Activated CD4-positive, alpha-beta T cell treated with anti-CD3 and anti-CD28 coated beads, Interleukin-10, Interleukin-2, amounts not matched to agents 100 ng/mL and 50 ng/mL, durations not matched to agents 16 hours and 8 hours (primary cell): ENCODE measurements at regions not wholly inside any gene's neighbourhood (a gene's known extent, or its start where the extent isn't known, plus 50 kb on each side); places are given as distances from the start of the nearest gene placed in this dataset.
"Not testable (repeated sequence)": the region's sequence is repeated elsewhere in the genome, so short reads cannot be mapped to it uniquely, and the experiment has no call there.

Experiments
- DNase-seq: peaks from one replicate; pipeline ENCODE4 v3.0.0-alpha.2; 2020

GRCh38 chr3:124650798-124651197, 79.5 kb upstream of the UMPS start:
- peak; percentile 8 for DNase-seq

GRCh38 chr3:124651416-124651815, 78.8 kb upstream of the UMPS start:
- not testable (repeated sequence) for DNase-seq

GRCh38 chr3:124652009-124652408, 78.2 kb upstream of the UMPS start:
- no peak for DNase-seq

- DNase-seq = no peak
Observed at GRCh38 chr3:124653071-124653796, 77.0 kb upstream of the UMPS start.

GRCh38 chr3:124653797-124654469, 76.3 kb upstream of the UMPS start:
- no peak for DNase-seq

- DNase-seq = no peak
Observed at GRCh38 chr3:124654470-124654845, 75.8 kb upstream of the UMPS start.

- no peak for DNase-seq
Observed at GRCh38 chr3:124656531-124656930, 73.7 kb upstream of the UMPS start.

- DNase-seq = no peak
Observed at GRCh38 chr3:124657138-124657537, 73.1 kb upstream of the UMPS start.

- DNase-seq = no peak
Observed at GRCh38 chr3:124658270-124658669, 72.0 kb upstream of the UMPS start.

GRCh38 chr3:124659175-124659574, 71.1 kb upstream of the UMPS start:
- no peak for DNase-seq

GRCh38 chr3:124660599-124660998, 69.7 kb upstream of the UMPS start:
- DNase-seq = no peak

- no peak for DNase-seq
Observed at GRCh38 chr3:124663690-124664089, 66.6 kb upstream of the UMPS start.

- no peak for DNase-seq
Observed at GRCh38 chr3:124664804-124665203, 65.4 kb upstream of the UMPS start.

- DNase-seq = no peak
Observed at GRCh38 chr3:124666067-124666466, 64.2 kb upstream of the UMPS start.

- DNase-seq = no peak
Observed at GRCh38 chr3:124669470-124669869, 60.8 kb upstream of the UMPS start.

- peak; percentile 18 for DNase-seq
Observed at GRCh38 chr3:124671106-124671505, 59.1 kb upstream of the UMPS start.

GRCh38 chr3:124674336-124674735, 55.9 kb upstream of the UMPS start:
- DNase-seq = no peak

- DNase-seq = no peak
Observed at GRCh38 chr3:124676236-124676635, 54.0 kb upstream of the UMPS start.

GRCh38 chr3:124679048-124679638, 51.1 kb upstream of the UMPS start:
- no peak for DNase-seq
